AG09319 (cell line): ENCODE measurements at regions not wholly inside any gene's neighbourhood (a gene's known extent, or its start where the extent isn't known, plus 50 kb on each side); places are given as distances from the start of the nearest gene placed in this dataset.
A peak's percentile ranks its signal among the peaks of the same experiment; 100 is the strongest.

ENCODE experiments used
- DNase-seq: peaks from one replicate; pipeline ENCODE4 v3.0.0-alpha.2; 2010; ENCODE audit warnings: low read depth; ENCODE audit errors: extremely low read depth
- CTCF ChIP-seq: IDR thresholded peaks from 2 replicates; pipeline ENCODE4 v1.5.1; 2011; ENCODE audit warnings: low read depth, mild to moderate bottlenecking, inconsistent platforms, low read length, moderate library complexity

GRCh38 chr21:27429710-27430341 lies 462.9 kb upstream of the ADAMTS5 start:
- DNase-seq = peak; percentile 42
- no peak for TF ChIP-seq CTCF

GRCh38 chr21:27426196-27426595 lies 459.3 kb upstream of the ADAMTS5 start:
- TF ChIP-seq CTCF = no peak
- no peak for DNase-seq

- DNase-seq = no peak
Observed at GRCh38 chr21:27425574-27425973, 458.7 kb upstream of the ADAMTS5 start.

GRCh38 chr21:27425172-27425571 lies 458.3 kb upstream of the ADAMTS5 start:
- TF ChIP-seq CTCF = no peak; the same call in 1 of the 2 replicates

More at GRCh38 chr21:27425574-27425973, 458.7 kb upstream of the ADAMTS5 start:
- no peak for TF ChIP-seq CTCF

GRCh38 chr21:27424601-27425000 lies 457.7 kb upstream of the ADAMTS5 start:
- TF ChIP-seq CTCF = no peak
- DNase-seq = no peak

More at GRCh38 chr21:27425172-27425571, 458.3 kb upstream of the ADAMTS5 start:
- DNase-seq = no peak

- no peak for DNase-seq
- TF ChIP-seq CTCF = no peak
Observed at GRCh38 chr21:27423906-27424595, 457.2 kb upstream of the ADAMTS5 start.

- TF ChIP-seq CTCF = no peak
- peak; percentile 51 for DNase-seq
Observed at GRCh38 chr21:27423038-27423437, 456.1 kb upstream of the ADAMTS5 start.
